Myocyte (in vitro differentiated cells): ENCODE measurements at regions not wholly inside any gene's neighbourhood (a gene's known extent, or its start where the extent isn't known, plus 50 kb on each side); places are given as distances from the start of the nearest gene placed in this dataset.
A peak's percentile ranks its signal among the peaks of the same experiment; 100 is the strongest.

ENCODE experiments used
- DNase-seq: peaks from one replicate; pipeline ENCODE4 v3.0.0-alpha.2; 2012; ENCODE audit warnings: low read depth

GRCh38 chr12:115710104-115710564 is 567.4 kb downstream of the MED13L start:
- DNase-seq: no peak

GRCh38 chr12:115709540-115710011 is 567.9 kb downstream of the MED13L start:
- DNase-seq: no peak

- DNase-seq: no peak
These were observed 568.7 kb downstream of the MED13L start for GRCh38 chr12:115708801-115709200.

- DNase-seq: no peak
These were observed 576.5 kb downstream of the MED13L start for GRCh38 chr12:115700896-115701465.

- DNase-seq: no peak
These were observed 577.4 kb downstream of the MED13L start for GRCh38 chr12:115700081-115700480.

GRCh38 chr12:115698257-115698656 is 579.2 kb downstream of the MED13L start:
- DNase-seq: no peak

GRCh38 chr12:115697340-115697739 is 580.2 kb downstream of the MED13L start:
- DNase-seq: peak; percentile 0

GRCh38 chr12:115694564-115694963 is 582.9 kb downstream of the MED13L start:
- no peak for DNase-seq

GRCh38 chr12:115693970-115694369 is 583.5 kb downstream of the MED13L start:
- no peak for DNase-seq

GRCh38 chr12:115691123-115691522 is 586.4 kb downstream of the MED13L start:
- DNase-seq: no peak

GRCh38 chr12:115687094-115687493 is 590.4 kb downstream of the MED13L start:
- DNase-seq: no peak

GRCh38 chr12:115683240-115683780 is 594.2 kb downstream of the MED13L start:
- DNase-seq: no peak

GRCh38 chr12:115680967-115681366 is 596.5 kb downstream of the MED13L start:
- DNase-seq: no peak

- DNase-seq: no peak
These were observed 604.9 kb downstream of the MED13L start for GRCh38 chr12:115672506-115673080.

- no peak for DNase-seq
These were observed 605.4 kb downstream of the MED13L start for GRCh38 chr12:115672086-115672485.

- no peak for DNase-seq
These were observed 606.6 kb downstream of the MED13L start for GRCh38 chr12:115670869-115671268.

GRCh38 chr12:115667116-115667515 is 610.4 kb downstream of the MED13L start:
- DNase-seq: no peak

- DNase-seq: no peak
These were observed 611.3 kb downstream of the MED13L start for GRCh38 chr12:115666168-115666567.

GRCh38 chr12:115661112-115661511 is 616.4 kb downstream of the MED13L start:
- DNase-seq: no peak

- DNase-seq: no peak
These were observed 617.2 kb downstream of the MED13L start for GRCh38 chr12:115660211-115660805.

GRCh38 chr12:115659422-115659821 is 618.1 kb downstream of the MED13L start:
- no peak for DNase-seq
